Omental fat pad (tissue), 3 donors: ENCODE measurements at regions not wholly inside any gene's neighbourhood (a gene's known extent, or its start where the extent isn't known, plus 50 kb on each side); places are given as distances from the start of the nearest gene placed in this dataset.

Experiments used
- ATAC-seq: fragments of 150-250 bp; one replicate; pipeline ENCODE4 v1.9.1; 2016; ENCODE audit warnings: mild to moderate bottlenecking, moderate library complexity; ENCODE audit not compliant: low FRiP score
- DNase-seq: peaks from one replicate; pipeline ENCODE4 v3.0.0-alpha.2; 2019; ENCODE audit warnings: low spot score
- CTCF ChIP-seq, 3 donors: fragments of 450-650 bp; IDR thresholded peaks; one replicate each; pipeline ENCODE4 v1.5.1; 2016 to 2017; ENCODE audit warnings: antibody characterized with exemption in 3 of 3, mild to moderate bottlenecking in 3 of 3, moderate library complexity in 2 of 3

- DNase-seq: no peak
- no peak for TF ChIP-seq CTCF (IDR thresholded peaks at IDR 0.05)
These were observed 220.1 kb downstream of the HAUS1 start for GRCh38 chr18:46324087-46324955.

GRCh38 chr18:46325895-46326294, 221.7 kb downstream of the HAUS1 start:
- ATAC-seq (no peak), DNase-seq (no peak)
- no peak for TF ChIP-seq CTCF (IDR thresholded peaks at IDR 0.05)

More at GRCh38 chr18:46324087-46324955, 220.1 kb downstream of the HAUS1 start:
- no peak for ATAC-seq

GRCh38 chr18:46329736-46330246, 225.6 kb downstream of the HAUS1 start:
- no peak for TF ChIP-seq CTCF (IDR thresholded peaks at IDR 0.05)
- DNase-seq (no peak), ATAC-seq (no peak)

- ATAC-seq: no peak
- no peak for TF ChIP-seq CTCF (IDR thresholded peaks at IDR 0.05)
These were observed 227.1 kb downstream of the HAUS1 start for GRCh38 chr18:46331316-46331715.

GRCh38 chr18:46332286-46332801, 228.2 kb downstream of the HAUS1 start:
- ATAC-seq (no peak), DNase-seq (no peak)
- TF ChIP-seq CTCF (IDR thresholded peaks at IDR 0.05): no peak

More at GRCh38 chr18:46331316-46331715, 227.1 kb downstream of the HAUS1 start:
- DNase-seq: no peak

- no peak for TF ChIP-seq CTCF (IDR thresholded peaks at IDR 0.05)
- no peak for DNase-seq
- no peak for ATAC-seq
These were observed 228.7 kb downstream of the HAUS1 start for GRCh38 chr18:46332921-46333341.
